ENCODE measurements at regions not wholly inside any gene's neighbourhood (a gene's known extent, or its start where the extent isn't known, plus 50 kb on each side); places are given as distances from the start of the nearest gene placed in this dataset.

DNA sequence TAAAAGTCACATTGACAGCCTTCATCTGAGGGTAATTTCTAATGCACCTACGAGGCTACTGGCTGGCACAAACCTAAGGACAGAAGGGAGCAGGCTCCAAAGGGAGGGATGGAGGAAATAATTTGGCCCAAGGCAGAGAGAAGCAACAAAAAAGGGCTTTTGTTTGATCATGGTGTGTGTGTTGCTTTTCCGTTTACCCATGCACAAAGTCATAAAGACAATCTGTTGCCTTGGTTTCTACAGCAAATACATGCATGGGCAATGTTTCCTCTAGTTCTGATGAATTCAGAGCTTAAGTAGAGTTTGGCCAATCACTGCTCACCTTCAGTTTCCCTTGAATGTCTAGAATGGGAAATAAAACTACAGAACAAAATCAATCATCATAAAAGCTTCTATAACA, 262.5 kb upstream of the CAND1 start:
- H3K36me3 ChIP-seq (ENCODE audit: control insufficient read depth in 2 of 2, insufficient read depth in 1 of 2, low read length in 2 of 2) = no peaks in the 10 kb centered on the region
- no peaks in the 10 kb centered on the region for H3K9me3 ChIP-seq (ENCODE audit: control insufficient read depth, insufficient read depth, low read depth, low read length)
- H3K4me1 ChIP-seq (ENCODE audit: control insufficient read depth, insufficient read depth, low read length) = 0 out of 2 replicates have a peak, but pooled peaks cover 3% of the 10 kb centered on the region
- TF ChIP-seq GLI2 (tag by site-specific recombination; IDR thresholded peaks at IDR 0.05; ENCODE audit: borderline replicate concordance, low read depth) (no peak), ZNF521 (tag by site-specific recombination; IDR thresholded peaks at IDR 0.05) (no peak), ZNF658 (tag by site-specific recombination; IDR thresholded peaks at IDR 0.05) (no peak), ZNF292 (tag by site-specific recombination; IDR thresholded peaks at IDR 0.05; ENCODE audit: borderline replicate concordance, low read depth) (no peak), SP3 (tag by site-specific recombination; IDR thresholded peaks at IDR 0.05) (no peak), ZNF626 (tag by site-specific recombination; IDR thresholded peaks at IDR 0.05) (no peak), ZNF501 (tag by site-specific recombination; IDR thresholded peaks at IDR 0.05) (no peak), ZNF239 (tag by site-specific recombination; IDR thresholded peaks at IDR 0.05) (no peak), ZNF830 (tag by site-specific recombination; IDR thresholded peaks at IDR 0.05; ENCODE audit: low read depth) (no peak), ZNF174 (tag by site-specific recombination; IDR thresholded peaks at IDR 0.05) (no peak), KLF1 (tag by site-specific recombination; IDR thresholded peaks at IDR 0.05) (no peak), RBAK (tag by site-specific recombination; IDR thresholded peaks at IDR 0.05) (no peak)
- TF ChIP-seq, protein P1, sequence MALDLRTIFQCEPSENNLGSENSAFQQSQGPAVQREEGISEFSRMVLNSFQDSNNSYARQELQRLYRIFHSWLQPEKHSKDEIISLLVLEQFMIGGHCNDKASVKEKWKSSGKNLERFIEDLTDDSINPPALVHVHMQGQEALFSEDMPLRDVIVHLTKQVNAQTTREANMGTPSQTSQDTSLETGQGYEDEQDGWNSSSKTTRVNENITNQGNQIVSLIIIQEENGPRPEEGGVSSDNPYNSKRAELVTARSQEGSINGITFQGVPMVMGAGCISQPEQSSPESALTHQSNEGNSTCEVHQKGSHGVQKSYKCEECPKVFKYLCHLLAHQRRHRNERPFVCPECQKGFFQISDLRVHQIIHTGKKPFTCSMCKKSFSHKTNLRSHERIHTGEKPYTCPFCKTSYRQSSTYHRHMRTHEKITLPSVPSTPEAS (tag by site-specific recombination; IDR thresholded peaks at IDR 0.05) = no peak
- TF ChIP-seq, protein P2, sequence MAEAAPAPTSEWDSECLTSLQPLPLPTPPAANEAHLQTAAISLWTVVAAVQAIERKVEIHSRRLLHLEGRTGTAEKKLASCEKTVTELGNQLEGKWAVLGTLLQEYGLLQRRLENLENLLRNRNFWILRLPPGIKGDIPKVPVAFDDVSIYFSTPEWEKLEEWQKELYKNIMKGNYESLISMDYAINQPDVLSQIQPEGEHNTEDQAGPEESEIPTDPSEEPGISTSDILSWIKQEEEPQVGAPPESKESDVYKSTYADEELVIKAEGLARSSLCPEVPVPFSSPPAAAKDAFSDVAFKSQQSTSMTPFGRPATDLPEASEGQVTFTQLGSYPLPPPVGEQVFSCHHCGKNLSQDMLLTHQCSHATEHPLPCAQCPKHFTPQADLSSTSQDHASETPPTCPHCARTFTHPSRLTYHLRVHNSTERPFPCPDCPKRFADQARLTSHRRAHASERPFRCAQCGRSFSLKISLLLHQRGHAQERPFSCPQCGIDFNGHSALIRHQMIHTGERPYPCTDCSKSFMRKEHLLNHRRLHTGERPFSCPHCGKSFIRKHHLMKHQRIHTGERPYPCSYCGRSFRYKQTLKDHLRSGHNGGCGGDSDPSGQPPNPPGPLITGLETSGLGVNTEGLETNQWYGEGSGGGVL (tag by site-specific recombination; IDR thresholded peaks at IDR 0.05) = no peak
- TF ChIP-seq, protein P3, sequence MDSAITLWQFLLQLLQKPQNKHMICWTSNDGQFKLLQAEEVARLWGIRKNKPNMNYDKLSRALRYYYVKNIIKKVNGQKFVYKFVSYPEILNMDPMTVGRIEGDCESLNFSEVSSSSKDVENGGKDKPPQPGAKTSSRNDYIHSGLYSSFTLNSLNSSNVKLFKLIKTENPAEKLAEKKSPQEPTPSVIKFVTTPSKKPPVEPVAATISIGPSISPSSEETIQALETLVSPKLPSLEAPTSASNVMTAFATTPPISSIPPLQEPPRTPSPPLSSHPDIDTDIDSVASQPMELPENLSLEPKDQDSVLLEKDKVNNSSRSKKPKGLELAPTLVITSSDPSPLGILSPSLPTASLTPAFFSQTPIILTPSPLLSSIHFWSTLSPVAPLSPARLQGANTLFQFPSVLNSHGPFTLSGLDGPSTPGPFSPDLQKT (IDR thresholded peaks at IDR 0.05; ENCODE audit: borderline replicate concordance, low read depth, low read length) = no peak
- TF ChIP-seq, protein P4, sequence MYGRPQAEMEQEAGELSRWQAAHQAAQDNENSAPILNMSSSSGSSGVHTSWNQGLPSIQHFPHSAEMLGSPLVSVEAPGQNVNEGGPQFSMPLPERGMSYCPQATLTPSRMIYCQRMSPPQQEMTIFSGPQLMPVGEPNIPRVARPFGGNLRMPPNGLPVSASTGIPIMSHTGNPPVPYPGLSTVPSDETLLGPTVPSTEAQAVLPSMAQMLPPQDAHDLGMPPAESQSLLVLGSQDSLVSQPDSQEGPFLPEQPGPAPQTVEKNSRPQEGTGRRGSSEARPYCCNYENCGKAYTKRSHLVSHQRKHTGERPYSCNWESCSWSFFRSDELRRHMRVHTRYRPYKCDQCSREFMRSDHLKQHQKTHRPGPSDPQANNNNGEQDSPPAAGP (tag by site-specific recombination; IDR thresholded peaks at IDR 0.05) = no peak
- TF ChIP-seq, protein P5, sequence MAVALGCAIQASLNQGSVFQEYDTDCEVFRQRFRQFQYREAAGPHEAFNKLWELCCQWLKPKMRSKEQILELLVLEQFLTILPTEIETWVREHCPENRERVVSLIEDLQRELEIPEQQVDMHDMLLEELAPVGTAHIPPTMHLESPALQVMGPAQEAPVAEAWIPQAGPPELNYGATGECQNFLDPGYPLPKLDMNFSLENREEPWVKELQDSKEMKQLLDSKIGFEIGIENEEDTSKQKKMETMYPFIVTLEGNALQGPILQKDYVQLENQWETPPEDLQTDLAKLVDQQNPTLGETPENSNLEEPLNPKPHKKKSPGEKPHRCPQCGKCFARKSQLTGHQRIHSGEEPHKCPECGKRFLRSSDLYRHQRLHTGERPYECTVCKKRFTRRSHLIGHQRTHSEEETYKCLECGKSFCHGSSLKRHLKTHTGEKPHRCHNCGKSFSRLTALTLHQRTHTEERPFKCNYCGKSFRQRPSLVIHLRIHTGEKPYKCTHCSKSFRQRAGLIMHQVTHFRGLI (tag by site-specific recombination; IDR thresholded peaks at IDR 0.05) = no peak
- TF ChIP-seq, protein P6, sequence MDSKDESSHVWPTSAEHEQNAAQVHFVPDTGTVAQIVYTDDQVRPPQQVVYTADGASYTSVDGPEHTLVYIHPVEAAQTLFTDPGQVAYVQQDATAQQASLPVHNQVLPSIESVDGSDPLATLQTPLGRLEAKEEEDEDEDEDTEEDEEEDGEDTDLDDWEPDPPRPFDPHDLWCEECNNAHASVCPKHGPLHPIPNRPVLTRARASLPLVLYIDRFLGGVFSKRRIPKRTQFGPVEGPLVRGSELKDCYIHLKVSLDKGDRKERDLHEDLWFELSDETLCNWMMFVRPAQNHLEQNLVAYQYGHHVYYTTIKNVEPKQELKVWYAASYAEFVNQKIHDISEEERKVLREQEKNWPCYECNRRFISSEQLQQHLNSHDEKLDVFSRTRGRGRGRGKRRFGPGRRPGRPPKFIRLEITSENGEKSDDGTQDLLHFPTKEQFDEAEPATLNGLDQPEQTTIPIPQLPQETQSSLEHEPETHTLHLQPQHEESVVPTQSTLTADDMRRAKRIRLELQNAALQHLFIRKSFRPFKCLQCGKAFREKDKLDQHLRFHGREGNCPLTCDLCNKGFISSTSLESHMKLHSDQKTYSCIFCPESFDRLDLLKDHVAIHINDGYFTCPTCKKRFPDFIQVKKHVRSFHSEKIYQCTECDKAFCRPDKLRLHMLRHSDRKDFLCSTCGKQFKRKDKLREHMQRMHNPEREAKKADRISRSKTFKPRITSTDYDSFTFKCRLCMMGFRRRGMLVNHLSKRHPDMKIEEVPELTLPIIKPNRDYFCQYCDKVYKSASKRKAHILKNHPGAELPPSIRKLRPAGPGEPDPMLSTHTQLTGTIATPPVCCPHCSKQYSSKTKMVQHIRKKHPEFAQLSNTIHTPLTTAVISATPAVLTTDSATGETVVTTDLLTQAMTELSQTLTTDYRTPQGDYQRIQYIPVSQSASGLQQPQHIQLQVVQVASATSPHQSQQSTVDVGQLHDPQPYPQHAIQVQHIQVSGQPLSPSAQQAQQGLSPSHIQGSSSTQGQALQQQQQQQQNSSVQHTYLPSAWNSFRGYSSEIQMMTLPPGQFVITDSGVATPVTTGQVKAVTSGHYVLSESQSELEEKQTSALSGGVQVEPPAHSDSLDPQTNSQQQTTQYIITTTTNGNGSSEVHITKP (tag by site-specific recombination; IDR thresholded peaks at IDR 0.05) = no peak
- H3K27ac ChIP-seq (ENCODE audit: extremely low read depth, low read depth, low read length) = no peak overlapping the region
- CTCF ChIA-PET = no interaction called here
- H3K4me3 ChIP-seq (ENCODE audit: low read depth, low read length) = no peak overlapping the region
- POLR2A ChIA-PET = no interaction called here
